Kidney tubule cell (primary cell): ENCODE measurements at regions not wholly inside any gene's neighbourhood (a gene's known extent, or its start where the extent isn't known, plus 50 kb on each side); places are given as distances from the start of the nearest gene placed in this dataset.
A peak's percentile ranks its signal among the peaks of the same experiment; 100 is the strongest.
"Not testable (repeated sequence)": the region's sequence is repeated elsewhere in the genome, so short reads cannot be mapped to it uniquely, and the experiment has no call there.

Source experiments
- DNase-seq: peaks from one replicate; pipeline ENCODE4 v3.0.0-alpha.2; 2018; ENCODE audit warnings: low spot score

- no peak for DNase-seq
Measured at GRCh38 chr18:38790303-38790702, 1224.7 kb upstream of the CELF4 start.

GRCh38 chr18:38789141-38789540 is 1223.5 kb upstream of the CELF4 start:
- no peak for DNase-seq

- DNase-seq = no peak
Measured at GRCh38 chr18:38786906-38787305, 1221.3 kb upstream of the CELF4 start.

- not testable (repeated sequence) for DNase-seq
Measured at GRCh38 chr18:38771620-38772019, 1206.0 kb upstream of the CELF4 start.

- DNase-seq = no peak
Measured at GRCh38 chr18:38768504-38768903, 1202.9 kb upstream of the CELF4 start.

- DNase-seq = peak; percentile 16
Measured at GRCh38 chr18:38759457-38759856, 1193.9 kb upstream of the CELF4 start.

GRCh38 chr18:38756436-38756835 is 1190.8 kb upstream of the CELF4 start:
- no peak for DNase-seq

GRCh38 chr18:38752430-38752829 is 1186.8 kb upstream of the CELF4 start:
- no peak for DNase-seq

GRCh38 chr18:38751898-38752297 is 1186.3 kb upstream of the CELF4 start:
- DNase-seq = peak; percentile 10

GRCh38 chr18:38751211-38751610 is 1185.6 kb upstream of the CELF4 start:
- no peak for DNase-seq

GRCh38 chr18:38750751-38751150 is 1185.2 kb upstream of the CELF4 start:
- DNase-seq = no peak

- DNase-seq = no peak
Measured at GRCh38 chr18:38747153-38747552, 1181.6 kb upstream of the CELF4 start.

- DNase-seq = not testable (repeated sequence)
Measured at GRCh38 chr18:38720181-38720580, 1154.6 kb upstream of the CELF4 start.

GRCh38 chr18:38718365-38718901 is 1152.8 kb upstream of the CELF4 start:
- no peak for DNase-seq

- DNase-seq = no peak
Measured at GRCh38 chr18:38709122-38709521, 1143.5 kb upstream of the CELF4 start.

GRCh38 chr18:38706373-38706772 is 1140.8 kb upstream of the CELF4 start:
- DNase-seq = no peak

- no peak for DNase-seq
Measured at GRCh38 chr18:38698088-38698487, 1132.5 kb upstream of the CELF4 start.

- peak; percentile 29 for DNase-seq
Measured at GRCh38 chr18:38695559-38696280, 1130.1 kb upstream of the CELF4 start.

GRCh38 chr18:38693104-38693503 is 1127.5 kb upstream of the CELF4 start:
- no peak for DNase-seq

GRCh38 chr18:38690626-38691025 is 1125.0 kb upstream of the CELF4 start:
- DNase-seq = no peak

GRCh38 chr18:38688416-38688815 is 1122.8 kb upstream of the CELF4 start:
- DNase-seq = peak; percentile 1

GRCh38 chr18:38670486-38670885 is 1104.9 kb upstream of the CELF4 start:
- DNase-seq = no peak

- DNase-seq = no peak
Measured at GRCh38 chr18:38664929-38665328, 1099.3 kb upstream of the CELF4 start.

- DNase-seq = no peak
Measured at GRCh38 chr18:38663682-38664081, 1098.1 kb upstream of the CELF4 start.
